ENCODE measurements at regions not wholly inside any gene's neighbourhood (a gene's known extent, or its start where the extent isn't known, plus 50 kb on each side); places are given as distances from the start of the nearest gene placed in this dataset.
"Not testable (repeated sequence)": the region's sequence is repeated elsewhere in the genome, so short reads cannot be mapped to it uniquely, and the experiment has no call there.

DNA sequence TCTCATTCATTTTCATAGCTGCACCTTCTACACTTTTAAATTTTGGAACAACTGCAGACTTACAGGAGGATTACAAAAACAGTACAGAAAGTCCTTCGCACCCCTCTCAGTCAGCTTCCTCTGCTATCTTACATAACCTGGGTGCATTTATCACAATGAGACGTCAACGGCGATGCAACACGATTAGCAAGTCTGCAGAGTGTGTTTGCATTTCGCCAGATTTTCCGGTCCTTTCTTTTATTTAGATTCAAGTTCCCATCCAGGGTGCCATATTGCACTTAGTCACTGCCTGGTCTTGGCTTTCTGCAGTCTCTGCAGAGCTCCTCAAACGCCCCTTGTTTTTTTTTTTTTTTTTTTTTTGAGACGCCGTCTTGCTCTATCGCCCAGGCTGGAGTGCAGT, 85.9 kb downstream of the ASMT start:
- H3K4me3 Mint-ChIP-seq: no peak overlapping the region
- DNase-seq (ENCODE audit: low spot score in 2 of 2) (no peak), ATAC-seq (replicated peaks; ENCODE audit: extremely low read depth, poor library complexity, severe bottlenecking) (no peak)
- no peak overlapping the region for H3K27ac Mint-ChIP-seq (ENCODE audit: low read depth)
- no peaks in the 10 kb centered on the region for H3K4me1 Mint-ChIP-seq
- H3K27me3 Mint-ChIP-seq: no peaks in the 10 kb centered on the region
- H3K36me3 Mint-ChIP-seq (ENCODE audit: insufficient read depth): peaks cover 1% of the 10 kb centered on the region
- H3K9me3 Mint-ChIP-seq: peaks cover 8% of the 10 kb centered on the region

GRCh38 chrX:1701396-1701901, 86.6 kb downstream of the ASMT start:
- not testable (repeated sequence) for H3K36me3 Mint-ChIP-seq (ENCODE audit: insufficient read depth); H3K4me3 Mint-ChIP-seq; H3K9me3 Mint-ChIP-seq; H3K27me3 Mint-ChIP-seq; H3K27ac Mint-ChIP-seq (ENCODE audit: low read depth); ATAC-seq (replicated peaks; ENCODE audit: extremely low read depth, poor library complexity, severe bottlenecking); H3K4me1 Mint-ChIP-seq; DNase-seq (ENCODE audit: low spot score in 2 of 2)

DNA sequence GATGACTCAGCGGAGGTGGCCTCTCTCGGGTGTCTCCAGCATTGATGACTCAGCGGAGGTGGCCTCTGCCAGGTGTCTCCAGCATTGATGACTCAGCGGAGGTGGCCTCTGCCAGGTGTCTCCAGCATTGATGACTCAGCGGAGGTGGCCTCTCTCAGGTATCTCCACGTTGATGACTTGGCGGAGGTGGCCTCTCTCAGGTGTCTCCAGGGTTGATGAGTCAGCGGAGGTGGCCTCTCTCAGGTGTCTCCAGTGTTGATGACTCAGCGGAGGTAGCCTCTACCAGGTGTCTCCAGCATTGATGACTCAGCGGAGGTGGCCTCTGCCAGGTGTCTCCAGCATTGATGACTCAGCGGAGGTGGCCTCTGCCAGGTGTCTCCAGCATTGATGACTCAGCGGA, 87.3 kb downstream of the ASMT start:
- H3K27me3 Mint-ChIP-seq; DNase-seq (ENCODE audit: low spot score in 2 of 2); H3K9me3 Mint-ChIP-seq; H3K4me1 Mint-ChIP-seq; H3K4me3 Mint-ChIP-seq; ATAC-seq (replicated peaks; ENCODE audit: extremely low read depth, poor library complexity, severe bottlenecking); H3K36me3 Mint-ChIP-seq (ENCODE audit: insufficient read depth); H3K27ac Mint-ChIP-seq (ENCODE audit: low read depth): not testable (repeated sequence)

- H3K4me1 Mint-ChIP-seq; H3K27ac Mint-ChIP-seq (ENCODE audit: low read depth); ATAC-seq (replicated peaks; ENCODE audit: extremely low read depth, poor library complexity, severe bottlenecking): not testable (repeated sequence)
These were observed 87.7 kb downstream of the ASMT start for GRCh38 chrX:1702557-1702956.

GRCh38 chrX:1709277-1709676, 94.4 kb downstream of the ASMT start:
- H3K4me1 Mint-ChIP-seq: peaks cover 16% of the 10 kb centered on the region
- not testable (repeated sequence) for H3K9me3 Mint-ChIP-seq; ATAC-seq (replicated peaks; ENCODE audit: extremely low read depth, poor library complexity, severe bottlenecking); H3K27me3 Mint-ChIP-seq; DNase-seq (ENCODE audit: low spot score in 2 of 2); H3K4me3 Mint-ChIP-seq; H3K36me3 Mint-ChIP-seq (ENCODE audit: insufficient read depth); H3K27ac Mint-ChIP-seq (ENCODE audit: low read depth)

More at GRCh38 chrX:1702557-1702956, 87.7 kb downstream of the ASMT start:
- H3K4me3 Mint-ChIP-seq; DNase-seq (ENCODE audit: low spot score in 2 of 2); H3K9me3 Mint-ChIP-seq; H3K27me3 Mint-ChIP-seq; H3K36me3 Mint-ChIP-seq (ENCODE audit: insufficient read depth): not testable (repeated sequence)

DNA sequence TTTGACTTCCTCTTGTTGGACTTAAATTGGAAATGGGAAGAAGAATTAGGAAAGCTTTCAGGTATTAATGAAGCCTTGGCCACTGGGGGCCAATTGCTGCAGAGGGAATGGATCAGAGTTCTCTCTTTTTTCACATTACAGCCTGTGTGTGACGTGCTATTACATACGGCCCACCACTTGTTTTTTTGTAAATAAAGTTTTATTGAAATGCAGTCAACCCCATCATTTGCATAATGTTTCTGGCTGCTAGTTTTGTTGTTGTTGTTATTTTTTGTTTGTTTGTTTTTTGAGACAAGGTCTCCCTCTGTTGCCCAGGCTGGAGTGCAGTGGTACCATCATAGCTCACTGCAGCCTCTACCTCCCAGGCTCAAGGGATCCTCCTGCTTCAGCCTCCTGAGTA, 98.4 kb downstream of the ASMT start:
- H3K9me3 Mint-ChIP-seq: no peaks in the 10 kb centered on the region
- H3K4me1 Mint-ChIP-seq: peaks cover 16% of the 10 kb centered on the region
- ATAC-seq (replicated peaks; ENCODE audit: extremely low read depth, poor library complexity, severe bottlenecking) (no peak), DNase-seq (ENCODE audit: low spot score in 2 of 2) (no peak)
- H3K27ac Mint-ChIP-seq (ENCODE audit: low read depth): peak overlapping the region; percentile 87
- H3K36me3 Mint-ChIP-seq (ENCODE audit: insufficient read depth): no peaks in the 10 kb centered on the region
- H3K27me3 Mint-ChIP-seq: no peaks in the 10 kb centered on the region
- H3K4me3 Mint-ChIP-seq: no peak overlapping the region

GRCh38 chrX:1717373-1717772, 102.5 kb downstream of the ASMT start:
- H3K9me3 Mint-ChIP-seq: no peaks in the 10 kb centered on the region
- H3K4me3 Mint-ChIP-seq: no peak overlapping the region
- no peaks in the 10 kb centered on the region for H3K27me3 Mint-ChIP-seq
- ATAC-seq (replicated peaks; ENCODE audit: extremely low read depth, poor library complexity, severe bottlenecking) (no peak), DNase-seq (ENCODE audit: low spot score in 2 of 2) (no peak)
- H3K4me1 Mint-ChIP-seq: peaks cover 9% of the 10 kb centered on the region
- no peak overlapping the region for H3K27ac Mint-ChIP-seq (ENCODE audit: low read depth)
- H3K36me3 Mint-ChIP-seq (ENCODE audit: insufficient read depth): no peaks in the 10 kb centered on the region

- Mint-ChIP-seq H3K27ac (ENCODE audit: low read depth) (no peak overlapping the region), H3K36me3 (ENCODE audit: insufficient read depth) (no peaks in the 10 kb centered on the region), H3K4me3 (no peak overlapping the region), H3K9me3 (no peaks in the 10 kb centered on the region), H3K27me3 (no peaks in the 10 kb centered on the region), H3K4me1 (no peaks in the 10 kb centered on the region)
- ATAC-seq (replicated peaks; ENCODE audit: extremely low read depth, poor library complexity, severe bottlenecking) (no peak), DNase-seq (ENCODE audit: low spot score in 2 of 2) (no peak)
These were observed 104.4 kb downstream of the ASMT start for GRCh38 chrX:1719270-1719669.

GRCh38 chrX:1720836-1721235, 106.0 kb downstream of the ASMT start:
- no peak for DNase-seq (ENCODE audit: low spot score in 2 of 2)
- Mint-ChIP-seq H3K4me1 (no peaks in the 10 kb centered on the region), H3K36me3 (ENCODE audit: insufficient read depth) (no peaks in the 10 kb centered on the region), H3K9me3 (no peaks in the 10 kb centered on the region), H3K4me3 (no peak overlapping the region), H3K27me3 (no peaks in the 10 kb centered on the region), H3K27ac (ENCODE audit: low read depth) (no peak overlapping the region)
- no peak for ATAC-seq (replicated peaks; ENCODE audit: extremely low read depth, poor library complexity, severe bottlenecking)

- Mint-ChIP-seq H3K27ac (ENCODE audit: low read depth) (no peak overlapping the region), H3K27me3 (no peaks in the 10 kb centered on the region), H3K36me3 (ENCODE audit: insufficient read depth) (peaks cover 5% of the 10 kb centered on the region), H3K4me3 (no peak overlapping the region), H3K9me3 (peaks cover 4% of the 10 kb centered on the region), H3K4me1 (no peaks in the 10 kb centered on the region)
- ATAC-seq (replicated peaks; ENCODE audit: extremely low read depth, poor library complexity, severe bottlenecking) (no peak), DNase-seq (ENCODE audit: low spot score in 2 of 2) (peak in 1 of 2 donors; percentile 4)
These were observed 110.6 kb downstream of the ASMT start for GRCh38 chrX:1725472-1725871.

- Mint-ChIP-seq H3K4me3 (no peak overlapping the region), H3K4me1 (no peaks in the 10 kb centered on the region), H3K36me3 (ENCODE audit: insufficient read depth) (peaks cover 6% of the 10 kb centered on the region), H3K9me3 (peaks cover 4% of the 10 kb centered on the region), H3K27ac (ENCODE audit: low read depth) (no peak overlapping the region), H3K27me3 (no peaks in the 10 kb centered on the region)
- ATAC-seq (replicated peaks; ENCODE audit: extremely low read depth, poor library complexity, severe bottlenecking) (no peak), DNase-seq (ENCODE audit: low spot score in 2 of 2) (no peak)
These were observed 112.7 kb downstream of the ASMT start for GRCh38 chrX:1727531-1728027.

DNA sequence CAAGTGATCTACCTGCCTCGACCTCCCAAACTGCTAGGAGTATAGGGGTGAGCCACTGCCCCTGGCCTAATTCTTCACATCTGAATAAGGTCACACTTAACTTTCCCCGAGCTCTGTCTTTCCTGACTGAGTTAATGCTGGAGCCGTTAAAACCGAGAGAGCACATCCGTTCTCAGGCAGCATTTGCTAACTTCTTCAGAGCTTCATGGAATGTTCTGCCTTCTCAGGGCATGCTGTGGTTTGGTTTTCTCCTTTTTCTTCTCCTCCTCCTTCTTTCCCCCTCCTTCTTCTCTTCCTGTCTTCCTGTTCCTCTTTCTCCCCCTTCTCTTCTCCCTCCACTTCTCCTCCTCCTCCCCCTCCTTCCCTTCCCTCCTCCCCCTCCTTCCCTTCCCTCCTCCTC, 119.9 kb downstream of the ASMT start:
- no peak for DNase-seq (ENCODE audit: low spot score in 2 of 2)
- H3K27me3 Mint-ChIP-seq: no peaks in the 10 kb centered on the region
- no peak for ATAC-seq (replicated peaks; ENCODE audit: extremely low read depth, poor library complexity, severe bottlenecking)
- H3K4me3 Mint-ChIP-seq: no peak overlapping the region
- H3K4me1 Mint-ChIP-seq: no peaks in the 10 kb centered on the region
- peaks cover 14% of the 10 kb centered on the region for H3K36me3 Mint-ChIP-seq (ENCODE audit: insufficient read depth)
- H3K9me3 Mint-ChIP-seq: peaks cover under 1% of the 10 kb centered on the region
- H3K27ac Mint-ChIP-seq (ENCODE audit: low read depth): peak overlapping the region; percentile 73

DNA sequence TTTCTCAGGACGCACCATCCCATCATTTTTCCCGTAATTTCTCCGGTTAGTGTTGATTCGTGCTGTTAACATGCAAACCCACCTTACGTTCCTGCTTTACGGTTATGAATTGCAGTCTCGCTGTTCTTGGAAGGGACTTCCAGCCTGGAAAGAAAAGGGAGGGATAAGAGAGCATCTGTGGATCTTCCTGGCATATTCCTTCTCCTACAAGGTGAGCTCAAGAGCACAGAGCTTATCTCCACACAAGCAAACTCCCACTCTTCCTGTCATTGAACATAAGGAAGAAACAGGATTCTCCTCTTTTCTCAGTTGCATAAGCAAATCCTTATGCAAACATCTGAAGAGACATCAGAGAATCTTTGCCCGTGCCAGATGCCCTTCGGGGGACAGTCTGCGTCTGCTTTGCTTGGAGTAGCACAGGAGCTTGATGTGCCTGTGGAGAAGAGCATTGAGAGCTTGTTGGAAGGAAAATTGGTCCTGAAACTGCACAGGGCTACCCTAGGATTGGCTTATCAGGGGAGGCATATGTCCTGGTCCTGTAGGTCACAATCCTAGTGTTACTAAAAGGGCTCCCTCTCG, 127.0 kb downstream of the ASMT start:
- H3K36me3 Mint-ChIP-seq (ENCODE audit: insufficient read depth): peaks cover 19% of the 10 kb centered on the region

More for the DNA sequence above, 127.0 kb downstream of the ASMT start:
- DNase-seq (ENCODE audit: low spot score in 2 of 2) (no peak), ATAC-seq (replicated peaks; ENCODE audit: extremely low read depth, poor library complexity, severe bottlenecking) (no peak)
- H3K27ac Mint-ChIP-seq (ENCODE audit: low read depth): no peak overlapping the region
- H3K9me3 Mint-ChIP-seq: peaks cover 15% of the 10 kb centered on the region
- no peaks in the 10 kb centered on the region for H3K27me3 Mint-ChIP-seq
- no peaks in the 10 kb centered on the region for H3K4me1 Mint-ChIP-seq
- no peak overlapping the region for H3K4me3 Mint-ChIP-seq

Measured in central memory CD8-positive, alpha-beta T cell (primary cell).